H1 (cell line): ENCODE measurements at regions not wholly inside any gene's neighbourhood (a gene's known extent, or its start where the extent isn't known, plus 50 kb on each side); places are given as distances from the start of the nearest gene placed in this dataset.

ENCODE experiments used
- CTCF ChIA-PET: fragments of 300-600 bp; sonication (Branson Sonifier 250); formaldehyde crosslinking; loops from one replicate; lab custom pipeline; 2021; ENCODE audit not compliant: partially characterized antibody; lab: Charles Lee
- POLR2A ChIA-PET: fragments of 300-600 bp; sonication (Branson Sonifier 250); formaldehyde crosslinking; loops from one replicate; lab custom pipeline; 2021; ENCODE audit warnings: inconsistent platforms; ENCODE audit not compliant: partially characterized antibody; lab: Charles Lee
- DNase-seq, 2 experiments: peaks; one replicate each; pipeline versions ENCODE4 v3.0.0 to v3.0.0-alpha.2; 2010 to 2022; ENCODE audit warnings: low spot score in 2 of 2, low read depth in 1 of 2, mixed read lengths in 1 of 2
- FAIRE-seq: peaks from 2 replicates; lab custom pipeline; 2011; peaks lifted over from hg19 to GRCh38; lab: Jason Lieb, UNC
- H2AFZ ChIP-seq: 2 replicates; pipeline ENCODE4 v1.8.1; 2012; ENCODE audit warnings: low read length, inconsistent platforms
- H2AK5ac ChIP-seq: 2 replicates; pipeline ENCODE4 v1.6.1; 2013; ENCODE audit warnings: low read depth, low read length
- H2BK120ac ChIP-seq: replicated peaks from 2 replicates; pipeline ENCODE3; 2013; ENCODE audit warnings: low read depth, low read length, inconsistent platforms
- H2BK12ac ChIP-seq: 2 replicates; pipeline ENCODE4 v1.6.1; 2013; ENCODE audit warnings: low read depth, low read length
- H2BK15ac ChIP-seq: 2 replicates; pipeline ENCODE4 v1.6.1; 2013; ENCODE audit warnings: low read length
- H2BK20ac ChIP-seq: 2 replicates; pipeline ENCODE4 v1.6.1; 2013; ENCODE audit warnings: low read length
- H2BK5ac ChIP-seq: 2 replicates; pipeline ENCODE4 v1.6.1; 2013; ENCODE audit warnings: low read depth, low read length
- H3K14ac ChIP-seq: 2 replicates; pipeline ENCODE4 v1.6.1; 2013; ENCODE audit warnings: inconsistent platforms; ENCODE audit not compliant: insufficient read length
- H3K18ac ChIP-seq: 2 replicates; pipeline ENCODE4 v1.6.1; 2013; ENCODE audit warnings: low read length; ENCODE audit errors: extremely low read depth
- H3K23ac ChIP-seq: 2 replicates; pipeline ENCODE4 v1.6.1; 2013; ENCODE audit warnings: inconsistent platforms; ENCODE audit not compliant: insufficient read length
- H3K23me2 ChIP-seq: 2 replicates; pipeline ENCODE4 v1.6.1; 2013; ENCODE audit warnings: low read depth, low read length
- H3K27ac ChIP-seq: 2 replicates; pipeline ENCODE4 v1.6.1; 2011; ENCODE audit warnings: low read depth, low read length, inconsistent platforms
- H3K27me3 ChIP-seq, 4 experiments: replicated peaks in 1 of 4; 1 replicate in 1 of 4; 2 replicates in 3 of 4; pipeline versions ENCODE4 v1.6.1 to v1.8.1; 2011 to 2013; ENCODE audit warnings: low read length in 3 of 4, mild to moderate bottlenecking in 3 of 4, inconsistent platforms in 2 of 4, mixed read lengths in 2 of 4, moderate library complexity in 1 of 4; ENCODE audit not compliant: control insufficient read depth in 3 of 4, insufficient read depth in 3 of 4; ENCODE audit errors: extremely low read depth in 1 of 4
- H3K36me3 ChIP-seq, 4 experiments: 2 replicates each; pipeline versions ENCODE4 v1.6.1 to v1.8.1; 2011 to 2013; ENCODE audit warnings: mild to moderate bottlenecking in 4 of 4, low read length in 3 of 4, moderate library complexity in 2 of 4, control low read depth in 1 of 4, inconsistent platforms in 1 of 4; ENCODE audit not compliant: insufficient read depth in 4 of 4, control insufficient read depth in 2 of 4
- H3K4ac ChIP-seq: replicated peaks from 2 replicates; pipeline ENCODE3; 2013; ENCODE audit warnings: low read length, low read depth, mixed read lengths, inconsistent platforms; ENCODE audit not compliant: insufficient read length
- H3K4me1 ChIP-seq, 4 experiments: replicated peaks in 1 of 4; 1 replicate in 1 of 4; 2 replicates in 3 of 4; pipeline versions ENCODE4 v1.6.1 to v1.8.1; 2011 to 2013; ENCODE audit warnings: low read length in 3 of 4, inconsistent platforms in 2 of 4, mixed read lengths in 1 of 4; ENCODE audit not compliant: insufficient read depth in 4 of 4, control insufficient read depth in 3 of 4
- H3K4me2 ChIP-seq, 2 experiments: 2 replicates each; pipeline versions ENCODE4 v1.6.1 to v1.8.1; 2011 to 2013; ENCODE audit warnings: low read depth in 2 of 2, low read length in 2 of 2, control low read depth in 1 of 2, inconsistent platforms in 1 of 2, mild to moderate bottlenecking in 1 of 2; ENCODE audit not compliant: insufficient read depth in 1 of 2
- H3K4me3 ChIP-seq, 4 experiments: fragments of 200-600, 300-600 bp in 1 of 4; sonication (generic), shearing (Covaris generic), sonication (Bioruptor Twin) in 1 of 4; 2 replicates each; pipeline versions ENCODE4 v1.5.1 to v1.8.1; 2011 to 2016; ENCODE audit warnings: low read length in 4 of 4, low read depth in 3 of 4, control low read depth in 2 of 4, inconsistent platforms in 2 of 4, mild to moderate bottlenecking in 2 of 4, mixed read lengths in 1 of 4, moderate library complexity in 1 of 4; ENCODE audit not compliant: insufficient read depth in 2 of 4; ENCODE audit errors: extremely low read depth in 1 of 4
- H3K56ac ChIP-seq: replicated peaks from 2 replicates; pipeline ENCODE3; 2013; ENCODE audit warnings: low read depth, mild to moderate bottlenecking, mixed read lengths, low read length, inconsistent platforms; ENCODE audit not compliant: insufficient read length
- H3K79me1 ChIP-seq: 2 replicates; pipeline ENCODE4 v1.6.1; 2013; ENCODE audit warnings: low read depth, low read length, control low read depth
- H3K79me2 ChIP-seq, 2 experiments: 2 replicates each; pipeline versions ENCODE4 v1.6.1 to v1.8.1; 2012 to 2013; ENCODE audit warnings: low read length in 2 of 2, mild to moderate bottlenecking in 2 of 2, inconsistent platforms in 1 of 2; ENCODE audit not compliant: insufficient read depth in 2 of 2, control insufficient read depth in 1 of 2
- H3K9ac ChIP-seq, 4 experiments: replicated peaks in 1 of 4; 1 replicate in 1 of 4; 2 replicates in 3 of 4; pipeline versions ENCODE4 v1.6.1 to v1.8.1; 2011 to 2013; ENCODE audit warnings: low read depth in 3 of 4, low read length in 3 of 4, control low read depth in 2 of 4, mild to moderate bottlenecking in 2 of 4, moderate library complexity in 2 of 4, inconsistent platforms in 1 of 4; ENCODE audit errors: extremely low read depth in 1 of 4
- H3K9me3 ChIP-seq, 2 experiments: 2 replicates each; pipeline versions ENCODE4 v1.6.1 to v1.8.1; 2012 to 2013; ENCODE audit warnings: mild to moderate bottlenecking in 2 of 2, moderate library complexity in 2 of 2, control low read depth in 1 of 2, inconsistent platforms in 1 of 2, low read depth in 1 of 2, low read length in 1 of 2, mixed read lengths in 1 of 2; ENCODE audit not compliant: insufficient read depth in 2 of 2
- H4K20me1 ChIP-seq, 2 experiments: replicated peaks in 1 of 2; 2 replicates each; pipeline versions ENCODE3 to v1.8.1; 2011 to 2013; ENCODE audit warnings: inconsistent platforms in 2 of 2, low read length in 2 of 2, mild to moderate bottlenecking in 1 of 2; ENCODE audit not compliant: insufficient read depth in 2 of 2, control insufficient read depth in 1 of 2
- H4K5ac ChIP-seq: 2 replicates; pipeline ENCODE4 v1.6.1; 2013; ENCODE audit warnings: low read length, low read depth, mixed read lengths, inconsistent platforms; ENCODE audit not compliant: insufficient read length
- H4K8ac ChIP-seq: 2 replicates; pipeline ENCODE4 v1.8.0; 2013; ENCODE audit warnings: mild to moderate bottlenecking, moderate library complexity, low read length, inconsistent platforms; ENCODE audit not compliant: insufficient read depth; ENCODE audit errors: extremely low read depth
- H4K91ac ChIP-seq: replicated peaks from 2 replicates; pipeline ENCODE3; 2013; ENCODE audit warnings: low read length, mixed read lengths, inconsistent platforms; ENCODE audit not compliant: insufficient read length
- HDAC6 ChIP-seq: IDR thresholded peaks from one replicate; pipeline ENCODE4 v1.7.1; 2012; ENCODE audit warnings: low read depth, mild to moderate bottlenecking, inconsistent platforms, low read length, moderate library complexity
- NANOG ChIP-seq: IDR thresholded peaks from 2 replicates; pipeline ENCODE4 v1.6.1; 2011; ENCODE audit warnings: low read length, low read depth, mild to moderate bottlenecking, inconsistent platforms; ENCODE audit not compliant: insufficient read depth, poor library complexity, severe bottlenecking
- RBBP5 ChIP-seq: IDR thresholded peaks from 2 replicates; pipeline ENCODE4 v1.7.1; 2012; ENCODE audit warnings: low read depth, mild to moderate bottlenecking, inconsistent platforms, low read length, moderate library complexity, borderline replicate concordance
- SP1 ChIP-seq: IDR thresholded peaks from 2 replicates; pipeline ENCODE4 v1.6.1; 2011; ENCODE audit warnings: low read depth, low read length
- WGBS, 2 experiments: shearing (Covaris generic) in 1 of 2; methylation state at CpG; one replicate each; pipeline versions ENCODE4 v1.1.6 to v1.1.7; 2013 to 2015; ENCODE audit warnings: low lambda C conversion rate in 2 of 2, mixed read lengths in 2 of 2, inconsistent platforms in 1 of 2, low coverage in 1 of 2, missing lambda C conversion rate in 1 of 2; ENCODE audit not compliant: insufficient replicate concordance in 2 of 2, insufficient coverage in 1 of 2, insufficient read length in 1 of 2; ENCODE audit errors: extremely low coverage in 1 of 2, missing lambda C conversion rate in 1 of 2; 5-methylcytosine and 5-hydroxymethylcytosine counted together

- Histone ChIP-seq H3K79me2 (no peaks in the 10 kb centered on the region), H3K23me2 (peaks cover 1% of the 10 kb centered on the region; the same call in 1 of the 2 replicates), H2AFZ (no peak overlapping the region), H3K79me1 (no peaks in the 10 kb centered on the region), H3K14ac (no peak overlapping the region), H3K36me3 (no peaks in the 10 kb centered on the region), H2AK5ac (peak overlapping the region; percentile 79; the same call in 1 of the 2 replicates), H3K4me3 (no peak overlapping the region), H3K18ac (no peak overlapping the region), H2BK15ac (no peak overlapping the region), H2BK12ac (peak overlapping the region; percentile 41; the same call in 1 of the 2 replicates), H3K23ac (no peak overlapping the region), H3K4ac (no peak overlapping the region), H3K4me1 (peaks cover 3 to 10% (median 6%) of the 10 kb centered on the region in 4 experiments; a peak in 6 of 7 replicates), H4K8ac (no peak overlapping the region; the same call in 1 of the 2 replicates), H2BK5ac (0 out of 2 replicates have a peak overlapping the region, but pooled peaks have one; percentile 18), H4K20me1 (no peaks in the 10 kb centered on the region), H2BK120ac (no peak overlapping the region), H4K5ac (no peak overlapping the region), H3K9ac (no peak overlapping the region), H4K91ac (no peak overlapping the region), H2BK20ac (no peak overlapping the region; the same call in 1 of the 2 replicates), H3K27me3 (no peaks in the 10 kb centered on the region), H3K27ac (no peak overlapping the region), H3K9me3 (no peaks in the 10 kb centered on the region), H3K4me2 (no peak overlapping the region; a peak in 1 of 4 replicates), H3K56ac (no peak overlapping the region)
- FAIRE-seq = no peak
- ChIA-PET POLR2A (interaction anchor here (0.7 to 10.1 kb wide), 8 partner anchors 10 to 239 kb away, joined by 3 to 58 read pairs (median 6); partner anchors contain the start of gene CCND2), CTCF (interaction anchor here (0.9 to 6.6 kb wide), 10 partner anchors 10 to 235 kb away, joined by 3 to 44 read pairs (median 7); partner anchors contain the start of gene CCND2)
- 90% methylated on average over 12 of the region's 12 CpGs; no CpG with 5 or more reads in 1 of the 2 experiments for WGBS, 2 experiments
- peak in 1 of 2 experiments; percentile 40 for DNase-seq
- TF ChIP-seq SP1 (no peak), HDAC6 (no peak), NANOG (no peak), RBBP5 (no peak)
Observed at GRCh38 chr12:4117386-4118016, 156.1 kb upstream of the CCND2 start.
